Fibroblast of pulmonary artery (primary cell): ENCODE measurements at regions not wholly inside any gene's neighbourhood (a gene's known extent, or its start where the extent isn't known, plus 50 kb on each side); places are given as distances from the start of the nearest gene placed in this dataset.
"Not testable (repeated sequence)": the region's sequence is repeated elsewhere in the genome, so short reads cannot be mapped to it uniquely, and the experiment has no call there.

Experiments
- DNase-seq: peaks from one replicate; pipeline ENCODE4 v3.0.0-alpha.2; 2010; ENCODE audit warnings: low read depth
- H3K4me3 ChIP-seq: replicated peaks from 2 replicates; pipeline ENCODE4 v1.5.1; 2011; ENCODE audit warnings: low read depth, mild to moderate bottlenecking, control low read depth, low read length, moderate library complexity
- TF ChIP-seq, protein P1 (sequence below): IDR thresholded peaks from 2 replicates; pipeline ENCODE4 v1.5.1; 2011; ENCODE audit warnings: mild to moderate bottlenecking, control low read depth, low read length, inconsistent platforms; ENCODE audit errors: missing control alignments

- DNase-seq, result no peak
- TF ChIP-seq, protein P1, sequence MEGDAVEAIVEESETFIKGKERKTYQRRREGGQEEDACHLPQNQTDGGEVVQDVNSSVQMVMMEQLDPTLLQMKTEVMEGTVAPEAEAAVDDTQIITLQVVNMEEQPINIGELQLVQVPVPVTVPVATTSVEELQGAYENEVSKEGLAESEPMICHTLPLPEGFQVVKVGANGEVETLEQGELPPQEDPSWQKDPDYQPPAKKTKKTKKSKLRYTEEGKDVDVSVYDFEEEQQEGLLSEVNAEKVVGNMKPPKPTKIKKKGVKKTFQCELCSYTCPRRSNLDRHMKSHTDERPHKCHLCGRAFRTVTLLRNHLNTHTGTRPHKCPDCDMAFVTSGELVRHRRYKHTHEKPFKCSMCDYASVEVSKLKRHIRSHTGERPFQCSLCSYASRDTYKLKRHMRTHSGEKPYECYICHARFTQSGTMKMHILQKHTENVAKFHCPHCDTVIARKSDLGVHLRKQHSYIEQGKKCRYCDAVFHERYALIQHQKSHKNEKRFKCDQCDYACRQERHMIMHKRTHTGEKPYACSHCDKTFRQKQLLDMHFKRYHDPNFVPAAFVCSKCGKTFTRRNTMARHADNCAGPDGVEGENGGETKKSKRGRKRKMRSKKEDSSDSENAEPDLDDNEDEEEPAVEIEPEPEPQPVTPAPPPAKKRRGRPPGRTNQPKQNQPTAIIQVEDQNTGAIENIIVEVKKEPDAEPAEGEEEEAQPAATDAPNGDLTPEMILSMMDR, result no peak
- H3K4me3 ChIP-seq, result no peak overlapping the region
These were observed 435.8 kb upstream of the DDX18 start for GRCh38 chr2:117378653-117379052.

DNA sequence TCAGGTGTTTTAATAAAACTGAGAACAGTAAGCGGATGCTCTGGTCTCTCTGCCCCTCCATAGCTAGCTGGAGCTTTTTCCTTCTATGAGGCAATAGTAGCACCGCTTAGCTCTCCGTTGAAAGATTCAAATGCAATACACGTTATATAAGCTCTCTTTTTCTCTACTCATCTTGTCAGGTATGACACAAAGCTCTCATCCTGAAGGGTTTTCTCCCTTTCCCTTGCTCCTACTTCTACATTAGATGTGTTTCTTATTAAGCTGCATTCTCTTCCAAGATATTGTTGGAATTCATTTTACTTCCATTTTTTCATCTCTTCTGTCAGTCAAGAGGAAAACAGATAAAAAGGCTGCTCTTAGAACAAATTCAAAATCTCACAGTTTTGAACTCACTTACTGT is 434.6 kb upstream of the DDX18 start:
- TF ChIP-seq, protein P1, result no peak
- no peak for DNase-seq
- H3K4me3 ChIP-seq, result no peak overlapping the region

DNA sequence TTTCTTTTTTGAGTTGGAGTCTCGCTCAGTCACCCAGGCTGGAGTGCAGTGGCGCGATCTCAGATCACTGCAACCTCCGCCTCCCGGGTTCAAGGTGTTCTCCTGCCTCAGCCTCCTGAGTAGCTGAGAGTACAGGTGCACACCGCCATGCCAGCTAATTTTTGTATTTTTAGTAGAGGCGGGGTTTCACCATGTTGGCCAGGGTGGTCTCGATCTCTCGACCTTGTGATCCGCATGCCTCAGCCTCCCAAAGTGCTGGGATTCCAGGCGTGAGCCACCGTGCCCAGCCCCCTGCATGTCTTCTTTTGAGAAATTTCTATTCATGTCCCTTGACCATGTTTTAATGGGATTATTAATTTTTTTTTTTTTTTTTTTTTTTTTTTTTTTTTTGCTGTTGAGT is 430.5 kb upstream of the DDX18 start:
- DNase-seq, H3K4me3 ChIP-seq: not testable (repeated sequence)

DNA sequence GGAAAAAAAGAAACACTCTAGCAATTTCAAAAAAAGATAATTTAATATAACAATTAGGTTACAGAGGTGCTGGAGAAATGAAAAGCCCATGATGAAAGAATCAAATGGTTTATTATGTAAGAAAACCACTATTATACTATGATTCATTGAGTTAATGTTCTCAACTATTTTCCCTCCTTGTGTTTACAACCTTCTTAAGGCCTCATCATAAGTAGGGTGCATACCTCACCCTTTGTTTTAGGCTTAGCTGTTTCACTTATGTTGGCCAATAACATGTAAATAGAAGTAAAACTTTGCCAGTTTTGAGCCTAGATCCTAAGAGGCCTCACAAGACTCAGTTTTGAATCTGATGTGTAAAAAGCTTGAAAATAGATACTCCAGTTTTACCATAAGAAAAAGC is 418.3 kb upstream of the DDX18 start:
- no peak overlapping the region for H3K4me3 ChIP-seq
- TF ChIP-seq, protein P1, result no peak
- no peak for DNase-seq

- TF ChIP-seq, protein P1, result no peak
- no peak for DNase-seq
- no peak overlapping the region for H3K4me3 ChIP-seq
These were observed 412.9 kb upstream of the DDX18 start for GRCh38 chr2:117401582-117401981.

DNA sequence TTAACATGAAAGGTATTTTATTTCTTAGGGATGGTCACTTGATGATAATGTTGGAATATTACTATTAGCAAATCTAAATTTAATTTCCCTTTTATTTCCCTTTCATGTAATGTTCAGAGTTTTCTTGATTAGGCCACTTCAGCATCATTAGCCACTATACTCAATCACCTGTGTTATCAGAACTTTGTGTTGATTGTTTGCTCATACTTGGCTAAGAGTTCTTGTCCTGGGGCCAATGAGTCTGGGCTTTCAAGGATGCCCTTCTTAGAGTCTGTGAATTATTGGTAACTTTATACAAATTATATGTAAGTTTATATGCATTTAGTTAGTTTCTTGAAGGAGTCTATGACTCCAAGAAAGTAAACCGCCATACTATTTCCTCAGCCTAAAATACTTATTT is 408.0 kb upstream of the DDX18 start:
- H3K4me3 ChIP-seq, result no peak overlapping the region
- TF ChIP-seq, protein P1, result no peak
- DNase-seq, result no peak

DNA sequence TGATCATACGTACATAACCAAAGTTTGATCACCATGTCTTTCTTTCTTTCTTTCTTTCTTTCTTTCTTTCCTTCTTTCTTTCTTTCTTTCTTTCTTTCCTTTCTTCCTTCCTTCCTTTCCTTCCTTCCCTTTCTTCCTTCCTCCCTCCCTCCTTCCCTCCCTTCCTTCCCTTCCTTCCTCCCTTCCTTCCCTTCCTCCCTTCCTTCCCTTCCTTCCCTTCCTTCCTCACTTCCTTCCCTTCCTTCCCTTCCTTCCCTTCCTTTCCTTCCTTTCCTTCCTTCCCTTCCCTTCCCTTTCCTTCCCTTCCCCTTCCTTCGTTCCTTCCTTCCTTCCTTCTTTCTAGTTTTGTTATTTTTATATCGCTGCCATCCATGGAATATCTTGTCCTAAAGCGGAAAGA is 406.7 kb upstream of the DDX18 start:
- TF ChIP-seq, protein P1, result no peak
- no peak overlapping the region for H3K4me3 ChIP-seq
- no peak for DNase-seq

DNA sequence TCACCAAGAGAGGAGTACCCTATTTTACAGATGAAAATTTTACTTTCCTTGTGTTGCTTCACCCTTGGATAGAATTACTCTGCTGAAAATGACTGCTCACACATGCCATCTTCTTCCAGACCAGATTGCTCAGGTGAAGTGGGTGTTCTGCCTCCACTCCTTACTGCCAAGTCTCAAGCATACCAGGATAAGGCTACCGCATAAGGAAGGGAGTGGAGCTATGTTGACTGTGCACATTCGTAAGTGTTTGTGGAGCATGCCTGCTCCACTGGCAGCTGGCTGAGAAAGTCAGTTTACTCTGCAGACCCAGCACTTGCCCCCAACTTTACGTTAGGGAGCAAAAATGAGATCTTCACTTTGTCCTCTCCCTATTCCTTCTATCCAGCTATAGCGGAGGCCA is 405.0 kb upstream of the DDX18 start:
- no peak for DNase-seq
- no peak overlapping the region for H3K4me3 ChIP-seq
- TF ChIP-seq, protein P1, result no peak
